Breast epithelium (tissue), 4 donors: ENCODE measurements at regions not wholly inside any gene's neighbourhood (a gene's known extent, or its start where the extent isn't known, plus 50 kb on each side); places are given as distances from the start of the nearest gene placed in this dataset.

ENCODE experiments used
- DNase-seq, 2 donors: peaks; one replicate each; pipeline ENCODE4 v3.0.0-alpha.2; 2019; ENCODE audit warnings: low spot score in 2 of 2
- H3K27ac ChIP-seq, 2 donors: fragments of 200-600 bp; sonication (generic) in 1 of 2; one replicate each; pipeline ENCODE4 v1.5.1; 2016 to 2019; ENCODE audit warnings: mild to moderate bottlenecking in 1 of 2
- H3K27me3 ChIP-seq, 2 donors: fragments of 200-600 bp; sonication (generic) in 1 of 2; one replicate each; pipeline versions ENCODE4 v1.5.1 to v1.6.0; 2017 to 2019; ENCODE audit warnings: control low read depth in 1 of 2, mild to moderate bottlenecking in 1 of 2
- H3K36me3 ChIP-seq: fragments of 200-600 bp; one replicate; pipeline ENCODE4 v1.5.1; 2019
- H3K4me1 ChIP-seq, 2 donors: fragments of 200-600 bp; sonication (generic); one replicate each; pipeline ENCODE4 v1.5.1; 2016 to 2019; ENCODE audit warnings: control low read depth in 1 of 2
- H3K4me3 ChIP-seq, 3 donors: fragments of 200-600 bp; sonication (generic); 1 replicate in 2 of 3; 2 replicates in 1 of 3; pipeline ENCODE4 v1.5.1; 2016 to 2019; ENCODE audit warnings: mild to moderate bottlenecking in 3 of 3, moderate library complexity in 2 of 3
- H3K9me3 ChIP-seq, 2 donors: fragments of 200-600 bp; sonication (generic) in 1 of 2; one replicate each; pipeline ENCODE4 v1.5.1; 2016 to 2019; ENCODE audit warnings: control low read depth in 1 of 2
- CTCF ChIP-seq, 3 donors: fragments of 450-650 bp; IDR thresholded peaks; one replicate each; pipeline ENCODE4 v1.5.1; 2016 to 2017; ENCODE audit warnings: antibody characterized with exemption in 3 of 3, mild to moderate bottlenecking in 3 of 3, moderate library complexity in 3 of 3
- POLR2A ChIP-seq: fragments of 450-650 bp; IDR thresholded peaks from one replicate; pipeline ENCODE4 v1.6.1; 2016; ENCODE audit warnings: antibody characterized with exemption, mild to moderate bottlenecking, moderate library complexity
- POLR2AphosphoS5 ChIP-seq, 3 donors: sonication (generic); formaldehyde crosslinking; IDR thresholded peaks; one replicate each; pipeline ENCODE4 v1.6.1; 2017; ENCODE audit warnings: antibody characterized with exemption in 3 of 3
- intact Hi-C: fragments of 100-400 bp; cut with DNase I; formaldehyde crosslinking; loops from one replicate; pipeline ENCODE4 v1.15.1; 2023; ENCODE audit warnings: low total_unique reads

GRCh38 chr2:228417956-228418355 lies 236.5 kb upstream of the SPHKAP start:
- no peaks in the 10 kb centered on the region for H3K9me3 ChIP-seq
- H3K4me3 ChIP-seq, result no peak overlapping the region
- H3K27ac ChIP-seq, result no peak overlapping the region
- H3K27me3 ChIP-seq, result no peaks in the 10 kb centered on the region
- intact Hi-C loops, result no loop called here
- no peak for DNase-seq
- TF ChIP-seq POLR2AphosphoS5 (IDR thresholded peaks at IDR 0.05) (no peak), POLR2A (no peak), CTCF (IDR thresholded peaks at IDR 0.05) (no peak)
- H3K4me1 ChIP-seq, result no peaks in the 10 kb centered on the region
- H3K36me3 ChIP-seq, result no peaks in the 10 kb centered on the region

- H3K27ac ChIP-seq, result no peak overlapping the region
- no peaks in the 10 kb centered on the region for H3K36me3 ChIP-seq
- no peak for TF ChIP-seq CTCF (IDR thresholded peaks at IDR 0.05)
- no peak for TF ChIP-seq POLR2AphosphoS5 (IDR thresholded peaks at IDR 0.05)
- TF ChIP-seq POLR2A, result no peak
- intact Hi-C loops, result no loop called here
- no peaks in the 10 kb centered on the region for H3K4me1 ChIP-seq
- H3K9me3 ChIP-seq, result no peaks in the 10 kb centered on the region
- no peaks in the 10 kb centered on the region for H3K27me3 ChIP-seq
- no peak overlapping the region for H3K4me3 ChIP-seq
- DNase-seq, result no peak
These were observed 236.0 kb upstream of the SPHKAP start for GRCh38 chr2:228417526-228417925.

GRCh38 chr2:228410061-228410460 lies 228.6 kb upstream of the SPHKAP start:
- Histone ChIP-seq H3K9me3 (no peaks in the 10 kb centered on the region), H3K27me3 (no peaks in the 10 kb centered on the region), H3K4me3 (no peak overlapping the region), H3K36me3 (no peaks in the 10 kb centered on the region), H3K4me1 (no peaks in the 10 kb centered on the region), H3K27ac (no peak overlapping the region)
- intact Hi-C loops, result no loop called here
- DNase-seq, result no peak
- TF ChIP-seq POLR2AphosphoS5 (IDR thresholded peaks at IDR 0.05) (no peak), CTCF (IDR thresholded peaks at IDR 0.05) (no peak), POLR2A (no peak)

- no peaks in the 10 kb centered on the region for H3K9me3 ChIP-seq
- H3K27me3 ChIP-seq, result no peaks in the 10 kb centered on the region
- H3K36me3 ChIP-seq, result no peaks in the 10 kb centered on the region
- no peak for DNase-seq
- no peak overlapping the region for H3K4me3 ChIP-seq
- H3K4me1 ChIP-seq, result no peaks in the 10 kb centered on the region
- intact Hi-C loops, result no loop called here
- no peak overlapping the region for H3K27ac ChIP-seq
- TF ChIP-seq POLR2AphosphoS5 (IDR thresholded peaks at IDR 0.05) (no peak), CTCF (IDR thresholded peaks at IDR 0.05) (no peak), POLR2A (no peak)
These were observed 228.0 kb upstream of the SPHKAP start for GRCh38 chr2:228409493-228409892.

- H3K4me1 ChIP-seq, result no peaks in the 10 kb centered on the region
- H3K27ac ChIP-seq, result no peak overlapping the region
- no peaks in the 10 kb centered on the region for H3K27me3 ChIP-seq
- DNase-seq, result no peak
- H3K4me3 ChIP-seq, result no peak overlapping the region
- TF ChIP-seq POLR2A (no peak), POLR2AphosphoS5 (IDR thresholded peaks at IDR 0.05) (no peak), CTCF (IDR thresholded peaks at IDR 0.05) (no peak)
- no peaks in the 10 kb centered on the region for H3K36me3 ChIP-seq
- intact Hi-C loops, result no loop called here
- no peaks in the 10 kb centered on the region for H3K9me3 ChIP-seq
These were observed 227.2 kb upstream of the SPHKAP start for GRCh38 chr2:228408529-228409227.
